DND-41 (cell line): ENCODE measurements at regions not wholly inside any gene's neighbourhood (a gene's known extent, or its start where the extent isn't known, plus 50 kb on each side); places are given as distances from the start of the nearest gene placed in this dataset.

Source experiments
- ATAC-seq: fragments of 200-7000 bp; cut with Tn5 transposase; 3 replicates; pipeline ENCODE4 v1.9.1; 2021; ENCODE audit warnings: low read depth; ENCODE audit not compliant: insufficient read depth
- DNase-seq: peaks from one replicate; pipeline ENCODE4 v3.0.0-alpha.2; 2020
- H2AFZ ChIP-seq: 2 replicates; pipeline ENCODE4 v1.6.0; 2012; ENCODE audit warnings: low read depth, low read length
- H3K27ac ChIP-seq: 2 replicates; pipeline ENCODE4 v1.5.1; 2012; ENCODE audit warnings: low read length, inconsistent platforms
- H3K27me3 ChIP-seq: fragments of 200-600 bp; sonication (generic); 2 replicates; pipeline ENCODE4 v1.6.0; 2012; ENCODE audit warnings: low read length, mild to moderate bottlenecking, inconsistent platforms; ENCODE audit not compliant: insufficient read depth, poor library complexity
- H3K36me3 ChIP-seq: 2 replicates; pipeline ENCODE4 v1.5.1; 2012; ENCODE audit warnings: low read length, inconsistent platforms; ENCODE audit not compliant: insufficient read depth
- H3K4me1 ChIP-seq: 2 replicates; pipeline ENCODE4 v1.5.1; 2012; ENCODE audit warnings: mild to moderate bottlenecking, low read length; ENCODE audit not compliant: insufficient read depth
- H3K4me2 ChIP-seq: 2 replicates; pipeline ENCODE4 v1.6.0; 2012; ENCODE audit warnings: mild to moderate bottlenecking, moderate library complexity, low read length, inconsistent platforms; ENCODE audit not compliant: insufficient read depth
- H3K4me3 ChIP-seq, 2 experiments: fragments of 200-600 bp in 1 of 2; shearing (Covaris generic) in 1 of 2; 2 replicates each; pipeline ENCODE4 v1.5.1; 2012 to 2016; ENCODE audit warnings: inconsistent platforms in 2 of 2, low read length in 2 of 2, mild to moderate bottlenecking in 2 of 2, low read depth in 1 of 2, moderate library complexity in 1 of 2
- H3K79me2 ChIP-seq: 2 replicates; pipeline ENCODE4 v1.6.0; 2012; ENCODE audit warnings: low read length, inconsistent platforms; ENCODE audit not compliant: insufficient read depth
- H3K9ac ChIP-seq: 2 replicates; pipeline ENCODE4 v1.6.0; 2012; ENCODE audit warnings: low read depth, mild to moderate bottlenecking, inconsistent platforms, low read length, moderate library complexity
- H3K9me3 ChIP-seq: 2 replicates; pipeline ENCODE4 v1.5.1; 2012; ENCODE audit warnings: low read length, moderate library complexity, mild to moderate bottlenecking, inconsistent platforms; ENCODE audit not compliant: insufficient read depth, severe bottlenecking
- H4K20me1 ChIP-seq: 2 replicates; pipeline ENCODE4 v1.6.0; 2012; ENCODE audit warnings: low read length; ENCODE audit not compliant: insufficient read depth
- EZH2 ChIP-seq: IDR thresholded peaks from 3 replicates; pipeline ENCODE4 v1.6.1; 2012; ENCODE audit warnings: borderline replicate concordance, low read depth, mild to moderate bottlenecking, moderate library complexity, low read length, inconsistent platforms; ENCODE audit not compliant: severe bottlenecking
- TF ChIP-seq, protein P1 (sequence below): IDR thresholded peaks from 2 replicates; pipeline ENCODE4 v1.5.1; 2012; ENCODE audit warnings: borderline replicate concordance, low read length, moderate library complexity, mild to moderate bottlenecking; ENCODE audit not compliant: poor library complexity, severe bottlenecking; ENCODE audit errors: extremely low read depth

DNA sequence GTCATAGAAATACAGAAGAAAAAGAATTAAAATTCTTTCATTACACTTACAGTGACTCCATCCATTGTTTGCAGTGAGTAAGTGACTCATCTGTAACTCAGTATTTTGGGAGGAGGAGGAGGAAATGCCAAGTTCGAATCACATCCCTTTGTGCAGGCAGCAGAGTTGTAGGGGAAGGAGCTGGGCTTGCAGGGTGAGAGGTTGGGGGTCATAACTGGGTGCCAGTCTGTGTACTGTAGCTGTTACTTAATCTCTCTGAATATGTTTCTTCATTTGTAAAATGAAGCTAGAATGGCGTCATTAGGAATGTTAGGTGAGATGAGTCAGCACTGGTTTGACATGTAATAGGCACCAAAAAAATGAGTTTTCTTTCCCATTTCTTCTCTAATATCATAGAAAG is 235.7 kb upstream of the ADAMTSL1 start:
- no peaks in the 10 kb centered on the region for H3K9me3 ChIP-seq
- no peaks in the 10 kb centered on the region for H4K20me1 ChIP-seq
- no peak overlapping the region for H3K9ac ChIP-seq
- no peak overlapping the region for H3K4me2 ChIP-seq
- no peak for DNase-seq
- peaks cover 3% of the 10 kb centered on the region for H3K27me3 ChIP-seq
- H3K36me3 ChIP-seq: no peaks in the 10 kb centered on the region
- no peaks in the 10 kb centered on the region for H3K79me2 ChIP-seq
- H3K4me1 ChIP-seq: no peaks in the 10 kb centered on the region
- H3K4me3 ChIP-seq: no peak overlapping the region
- TF ChIP-seq, protein P1, sequence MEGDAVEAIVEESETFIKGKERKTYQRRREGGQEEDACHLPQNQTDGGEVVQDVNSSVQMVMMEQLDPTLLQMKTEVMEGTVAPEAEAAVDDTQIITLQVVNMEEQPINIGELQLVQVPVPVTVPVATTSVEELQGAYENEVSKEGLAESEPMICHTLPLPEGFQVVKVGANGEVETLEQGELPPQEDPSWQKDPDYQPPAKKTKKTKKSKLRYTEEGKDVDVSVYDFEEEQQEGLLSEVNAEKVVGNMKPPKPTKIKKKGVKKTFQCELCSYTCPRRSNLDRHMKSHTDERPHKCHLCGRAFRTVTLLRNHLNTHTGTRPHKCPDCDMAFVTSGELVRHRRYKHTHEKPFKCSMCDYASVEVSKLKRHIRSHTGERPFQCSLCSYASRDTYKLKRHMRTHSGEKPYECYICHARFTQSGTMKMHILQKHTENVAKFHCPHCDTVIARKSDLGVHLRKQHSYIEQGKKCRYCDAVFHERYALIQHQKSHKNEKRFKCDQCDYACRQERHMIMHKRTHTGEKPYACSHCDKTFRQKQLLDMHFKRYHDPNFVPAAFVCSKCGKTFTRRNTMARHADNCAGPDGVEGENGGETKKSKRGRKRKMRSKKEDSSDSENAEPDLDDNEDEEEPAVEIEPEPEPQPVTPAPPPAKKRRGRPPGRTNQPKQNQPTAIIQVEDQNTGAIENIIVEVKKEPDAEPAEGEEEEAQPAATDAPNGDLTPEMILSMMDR: no peak
- no peak for TF ChIP-seq EZH2
- ATAC-seq: no peak
- H3K27ac ChIP-seq: no peak overlapping the region
- H2AFZ ChIP-seq: no peak overlapping the region

DNA sequence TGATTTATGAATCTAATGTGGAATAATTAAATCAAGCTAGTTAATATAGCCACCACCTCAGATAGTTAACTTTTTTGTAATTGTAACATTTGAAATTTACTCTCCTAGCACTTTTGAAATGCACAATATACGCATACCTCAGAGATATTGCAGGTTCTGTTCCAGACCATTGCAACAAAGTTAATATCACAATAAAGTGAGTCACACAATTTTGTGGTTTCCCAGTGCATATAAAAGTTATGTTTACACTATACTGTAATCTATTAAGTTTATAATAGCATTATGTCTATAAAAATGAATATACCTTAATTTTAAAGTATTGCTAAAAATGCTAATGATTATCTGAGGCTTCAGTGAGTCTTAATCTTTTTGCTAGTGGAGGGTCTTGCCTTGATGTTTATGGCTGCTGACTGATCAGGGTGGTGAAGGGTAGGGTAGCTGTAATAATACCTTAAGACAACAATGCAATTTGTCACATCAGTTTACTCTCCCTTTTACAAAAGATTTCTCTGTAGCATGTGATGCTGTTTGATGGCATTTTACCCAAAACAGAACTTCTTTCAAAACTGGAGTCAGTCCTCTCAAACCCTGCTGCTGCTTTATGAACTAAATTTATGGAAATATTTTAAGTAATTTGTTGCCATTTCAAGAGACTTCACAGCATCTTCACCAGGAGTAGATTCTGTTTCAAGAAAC is 235.1 kb upstream of the ADAMTSL1 start:
- Histone ChIP-seq H3K27ac (no peak overlapping the region), H4K20me1 (no peaks in the 10 kb centered on the region), H3K9ac (no peak overlapping the region), H2AFZ (no peak overlapping the region), H3K79me2 (no peaks in the 10 kb centered on the region), H3K36me3 (no peaks in the 10 kb centered on the region), H3K4me3 (no peak overlapping the region), H3K27me3 (peaks cover 3% of the 10 kb centered on the region), H3K4me2 (no peak overlapping the region), H3K4me1 (no peaks in the 10 kb centered on the region), H3K9me3 (no peaks in the 10 kb centered on the region)
- ATAC-seq: no peak
- no peak for DNase-seq
- TF ChIP-seq, protein P1: no peak
- TF ChIP-seq EZH2: no peak

DNA sequence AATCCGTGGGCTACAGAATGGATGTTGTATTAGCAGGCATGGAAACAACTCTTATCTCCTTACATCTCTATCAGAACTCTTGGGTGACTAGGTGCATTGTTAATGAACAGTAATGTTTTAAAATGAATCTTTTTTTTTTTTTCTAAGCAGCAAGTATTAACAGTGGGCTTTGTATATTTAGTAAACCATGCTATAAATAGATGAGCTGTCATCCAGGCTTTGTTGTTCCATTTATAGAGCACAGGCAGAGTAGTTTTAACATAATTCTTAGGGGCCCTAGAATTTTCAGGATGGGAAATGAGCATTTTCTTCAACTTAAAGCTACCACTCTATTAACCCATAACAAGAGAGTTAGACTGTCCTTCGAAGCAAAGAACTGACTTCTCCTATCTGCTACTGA is 233.7 kb upstream of the ADAMTSL1 start:
- no peak for ATAC-seq
- no peak overlapping the region for H3K4me3 ChIP-seq
- no peaks in the 10 kb centered on the region for H3K36me3 ChIP-seq
- H3K9me3 ChIP-seq: no peaks in the 10 kb centered on the region
- H4K20me1 ChIP-seq: no peaks in the 10 kb centered on the region
- no peak overlapping the region for H2AFZ ChIP-seq
- no peaks in the 10 kb centered on the region for H3K79me2 ChIP-seq
- no peak for DNase-seq
- peaks cover 3% of the 10 kb centered on the region for H3K27me3 ChIP-seq
- no peak overlapping the region for H3K9ac ChIP-seq
- H3K27ac ChIP-seq: no peak overlapping the region
- no peak overlapping the region for H3K4me2 ChIP-seq
- TF ChIP-seq, protein P1: no peak
- no peak for TF ChIP-seq EZH2
- no peaks in the 10 kb centered on the region for H3K4me1 ChIP-seq
